ENCODE measurements at regions not wholly inside any gene's neighbourhood (a gene's known extent, or its start where the extent isn't known, plus 50 kb on each side); places are given as distances from the start of the nearest gene placed in this dataset.

- DNase-seq, result no peak
Measured at GRCh38 chr3:160170409-160171370, 54.5 kb upstream of the C3orf80 start.

- no peak for DNase-seq
Measured at GRCh38 chr3:160171813-160172212, 53.4 kb upstream of the C3orf80 start.

- DNase-seq, result no peak
Measured at GRCh38 chr3:160174621-160175020, 50.6 kb upstream of the C3orf80 start.
